ENCODE measurements at regions not wholly inside any gene's neighbourhood (a gene's known extent, or its start where the extent isn't known, plus 50 kb on each side); places are given as distances from the start of the nearest gene placed in this dataset.

GRCh38 chr3:73197187-73197586 lies 135.7 kb downstream of the EBLN2 start:
- TF ChIP-seq, protein P1, sequence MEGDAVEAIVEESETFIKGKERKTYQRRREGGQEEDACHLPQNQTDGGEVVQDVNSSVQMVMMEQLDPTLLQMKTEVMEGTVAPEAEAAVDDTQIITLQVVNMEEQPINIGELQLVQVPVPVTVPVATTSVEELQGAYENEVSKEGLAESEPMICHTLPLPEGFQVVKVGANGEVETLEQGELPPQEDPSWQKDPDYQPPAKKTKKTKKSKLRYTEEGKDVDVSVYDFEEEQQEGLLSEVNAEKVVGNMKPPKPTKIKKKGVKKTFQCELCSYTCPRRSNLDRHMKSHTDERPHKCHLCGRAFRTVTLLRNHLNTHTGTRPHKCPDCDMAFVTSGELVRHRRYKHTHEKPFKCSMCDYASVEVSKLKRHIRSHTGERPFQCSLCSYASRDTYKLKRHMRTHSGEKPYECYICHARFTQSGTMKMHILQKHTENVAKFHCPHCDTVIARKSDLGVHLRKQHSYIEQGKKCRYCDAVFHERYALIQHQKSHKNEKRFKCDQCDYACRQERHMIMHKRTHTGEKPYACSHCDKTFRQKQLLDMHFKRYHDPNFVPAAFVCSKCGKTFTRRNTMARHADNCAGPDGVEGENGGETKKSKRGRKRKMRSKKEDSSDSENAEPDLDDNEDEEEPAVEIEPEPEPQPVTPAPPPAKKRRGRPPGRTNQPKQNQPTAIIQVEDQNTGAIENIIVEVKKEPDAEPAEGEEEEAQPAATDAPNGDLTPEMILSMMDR (IDR thresholded peaks at IDR 0.05) = no peak
- no peak for TF ChIP-seq POLR2A (IDR thresholded peaks at IDR 0.05)

Data from breast epithelium (tissue), 3 donors.